GM12891 (cell line): ENCODE measurements at regions not wholly inside any gene's neighbourhood (a gene's known extent, or its start where the extent isn't known, plus 50 kb on each side); places are given as distances from the start of the nearest gene placed in this dataset.
"Not testable (repeated sequence)": the region's sequence is repeated elsewhere in the genome, so short reads cannot be mapped to it uniquely, and the experiment has no call there.

Experiments used
- DNase-seq: peaks from one replicate; pipeline ENCODE4 v3.0.0; 2011; ENCODE audit warnings: low spot score; ENCODE audit not compliant: insufficient read length
- FAIRE-seq: peaks from 2 replicates; lab custom pipeline; 2011; peaks lifted over from hg19 to GRCh38; lab: Jason Lieb, UNC
- PAX5 ChIP-seq: IDR thresholded peaks from 2 replicates; pipeline ENCODE4 v1.6.1; 2011; ENCODE audit warnings: low read length, moderate library complexity, mild to moderate bottlenecking; ENCODE audit not compliant: insufficient read depth, severe bottlenecking
- POLR2A ChIP-seq: IDR thresholded peaks from 2 replicates; pipeline ENCODE4 v1.6.1; 2011; ENCODE audit warnings: low read depth, low read length, control low read depth
- POLR2AphosphoS5 ChIP-seq: IDR thresholded peaks from 2 replicates; pipeline ENCODE4 v1.6.1; 2011; ENCODE audit warnings: low read depth, low read length, control low read depth
- POU2F2 ChIP-seq: IDR thresholded peaks from 2 replicates; pipeline ENCODE4 v1.6.1; 2011; ENCODE audit warnings: low read depth, mild to moderate bottlenecking, control low read depth, low read length, moderate library complexity
- SPI1 ChIP-seq: IDR thresholded peaks from 2 replicates; pipeline ENCODE4 v1.6.1; 2011; ENCODE audit warnings: low read depth, low read length, control low read depth
- TAF1 ChIP-seq: IDR thresholded peaks from 2 replicates; pipeline ENCODE4 v1.6.1; 2011; ENCODE audit warnings: low read depth, low read length, control low read depth

- TF ChIP-seq TAF1 (no peak), SPI1 (no peak), PAX5 (no peak), POLR2A (no peak), POLR2AphosphoS5 (no peak), POU2F2 (no peak)
- no peak for DNase-seq
- FAIRE-seq, result no peak
Observed at GRCh38 chr10:28479927-28480627, 52.8 kb upstream of the WAC start.

GRCh38 chr10:28480628-28480965, 52.3 kb upstream of the WAC start:
- no peak for FAIRE-seq
- no peak for DNase-seq
- no peak for TF ChIP-seq POLR2A
- TF ChIP-seq POLR2AphosphoS5, result no peak
- no peak for TF ChIP-seq PAX5
- no peak for TF ChIP-seq TAF1
- TF ChIP-seq POU2F2, result no peak
- TF ChIP-seq SPI1, result no peak

- not testable (repeated sequence) for DNase-seq, FAIRE-seq
Observed at GRCh38 chr10:28481346-28481745, 51.6 kb upstream of the WAC start.

- TF ChIP-seq TAF1 (no peak), PAX5 (no peak)
- DNase-seq, result no peak
- FAIRE-seq, result no peak
Observed at GRCh38 chr10:28481968-28482367, 51.0 kb upstream of the WAC start.
